Endodermal cell (in vitro differentiated cells): ENCODE measurements at regions not wholly inside any gene's neighbourhood (a gene's known extent, or its start where the extent isn't known, plus 50 kb on each side); places are given as distances from the start of the nearest gene placed in this dataset.

Source experiments
- DNase-seq: peaks from one replicate; pipeline ENCODE4 v3.0.0-alpha.2; 2017
- H3K27ac ChIP-seq: 2 replicates; pipeline ENCODE4 v1.5.1; 2013; ENCODE audit warnings: mild to moderate bottlenecking, low read depth, low read length, moderate library complexity
- H3K27me3 ChIP-seq: 2 replicates; pipeline ENCODE4 v1.6.1; 2013; ENCODE audit warnings: mild to moderate bottlenecking, low read length, moderate library complexity; ENCODE audit not compliant: insufficient read depth, control insufficient read depth, poor library complexity, severe bottlenecking
- H3K36me3 ChIP-seq: 2 replicates; pipeline ENCODE4 v1.7.0; 2013; ENCODE audit warnings: mild to moderate bottlenecking, low read length, moderate library complexity; ENCODE audit not compliant: control insufficient read depth, insufficient read depth
- H3K4me1 ChIP-seq: one replicate; pipeline ENCODE4 v1.7.0; 2013; ENCODE audit warnings: low read length; ENCODE audit not compliant: control insufficient read depth, insufficient read depth
- H3K4me3 ChIP-seq: 2 replicates; pipeline ENCODE4 v1.5.1; 2013; ENCODE audit warnings: mild to moderate bottlenecking, low read length, moderate library complexity
- H3K9ac ChIP-seq: 2 replicates; pipeline ENCODE4 v1.6.1; 2013; ENCODE audit warnings: mild to moderate bottlenecking, low read length, moderate library complexity; ENCODE audit not compliant: poor library complexity, severe bottlenecking; ENCODE audit errors: extremely low read depth
- H3K9me3 ChIP-seq: 2 replicates; pipeline ENCODE4 v1.6.1; 2013; ENCODE audit warnings: mild to moderate bottlenecking, low read length, moderate library complexity; ENCODE audit not compliant: control insufficient read depth
- H3K27ac Mint-ChIP-seq: 2 replicates; pipeline ENCODE4 v1.8.0; 2020; ENCODE audit warnings: mixed read lengths
- H3K27me3 Mint-ChIP-seq: 2 replicates; pipeline ENCODE4 v1.8.0; 2021; ENCODE audit warnings: mild to moderate bottlenecking, mixed read lengths; ENCODE audit not compliant: insufficient read depth
- H3K36me3 Mint-ChIP-seq: 2 replicates; pipeline ENCODE4 v1.8.0; 2020; ENCODE audit warnings: low read depth, mixed read lengths
- H3K4me1 Mint-ChIP-seq: 2 replicates; pipeline ENCODE4 v1.8.0; 2020; ENCODE audit warnings: mixed read lengths
- H3K4me3 Mint-ChIP-seq: 2 replicates; pipeline ENCODE4 v1.8.0; 2020; ENCODE audit warnings: mild to moderate bottlenecking, moderate library complexity, mixed read lengths
- H3K9me3 Mint-ChIP-seq: 2 replicates; pipeline ENCODE4 v1.8.0; 2020; ENCODE audit warnings: mild to moderate bottlenecking, mixed read lengths
- CTCF ChIP-seq: fragments of 200-600 bp; sonication (generic); conservative IDR thresholded peaks from 2 replicates; pipeline ENCODE4 v1.5.0; 2021; ENCODE audit warnings: antibody characterized with exemption, mild to moderate bottlenecking
- WGBS, 2 experiments: methylation state at CpG; one replicate each; pipeline versions ENCODE4 v1.1.5 to v1.1.7; 2013; ENCODE audit warnings: missing lambda C conversion rate in 2 of 2, mixed read lengths in 1 of 2; ENCODE audit not compliant: insufficient coverage in 1 of 2, insufficient read length in 1 of 2; 5-methylcytosine and 5-hydroxymethylcytosine counted together

- H3K9ac ChIP-seq: no peak overlapping the region
- Mint-ChIP-seq H3K36me3 (peaks cover 9% of the 10 kb centered on the region), H3K9me3 (peaks cover 15% of the 10 kb centered on the region), H3K4me1 (peaks cover 15% of the 10 kb centered on the region), H3K27me3 (no peaks in the 10 kb centered on the region), H3K4me3 (no peak overlapping the region), H3K27ac (no peak overlapping the region)
- H3K4me1 ChIP-seq: no peaks in the 10 kb centered on the region
- no peaks in the 10 kb centered on the region for H3K36me3 ChIP-seq
- peak; percentile 50 for TF ChIP-seq CTCF
- H3K9me3 ChIP-seq: peaks cover 14% of the 10 kb centered on the region
- peak overlapping the region; percentile 11 for H3K4me3 ChIP-seq
- no peak for DNase-seq
- no peaks in the 10 kb centered on the region for H3K27me3 ChIP-seq
- H3K27ac ChIP-seq: no peak overlapping the region
- 86% methylated on average over 4 of the region's 4 CpGs; no CpG with 5 or more reads in 1 of the 2 experiments for WGBS, 2 experiments
These were observed 405.9 kb upstream of the RGS18 start for GRCh38 chr1:191752342-191752741.

- no peaks in the 10 kb centered on the region for H3K27me3 Mint-ChIP-seq
- no peaks in the 10 kb centered on the region for H3K36me3 Mint-ChIP-seq
- Histone ChIP-seq H3K27me3 (no peaks in the 10 kb centered on the region), H3K4me1 (no peaks in the 10 kb centered on the region), H3K4me3 (no peak overlapping the region), H3K9ac (no peak overlapping the region), H3K36me3 (no peaks in the 10 kb centered on the region), H3K27ac (no peak overlapping the region), H3K9me3 (peaks cover 11% of the 10 kb centered on the region)
- H3K4me3 Mint-ChIP-seq: no peak overlapping the region
- H3K27ac Mint-ChIP-seq: no peak overlapping the region
- DNase-seq: no peak
- no peaks in the 10 kb centered on the region for H3K9me3 Mint-ChIP-seq
- 63% methylated on average over 2 of the region's 2 CpGs; no CpG with 5 or more reads in 1 of the 2 experiments for WGBS, 2 experiments
- no peak for TF ChIP-seq CTCF
- peaks cover 9% of the 10 kb centered on the region for H3K4me1 Mint-ChIP-seq
These were observed 398.2 kb upstream of the RGS18 start for GRCh38 chr1:191760016-191760415.

GRCh38 chr1:191788551-191788950 lies 369.7 kb upstream of the RGS18 start:
- TF ChIP-seq CTCF: no peak
- Mint-ChIP-seq H3K36me3 (no peaks in the 10 kb centered on the region), H3K4me1 (no peaks in the 10 kb centered on the region), H3K9me3 (no peaks in the 10 kb centered on the region), H3K27me3 (no peaks in the 10 kb centered on the region), H3K4me3 (no peak overlapping the region), H3K27ac (no peak overlapping the region)
- no peaks in the 10 kb centered on the region for H3K36me3 ChIP-seq
- no peak overlapping the region for H3K27ac ChIP-seq
- H3K9me3 ChIP-seq: no peaks in the 10 kb centered on the region
- no peaks in the 10 kb centered on the region for H3K27me3 ChIP-seq
- H3K4me3 ChIP-seq: no peak overlapping the region
- no CpG with 5 or more reads among the region's 1 CpG for WGBS, 2 experiments
- H3K4me1 ChIP-seq: no peaks in the 10 kb centered on the region
- H3K9ac ChIP-seq: no peak overlapping the region
- DNase-seq: no peak
